22Rv1 (cell line): ENCODE measurements at regions not wholly inside any gene's neighbourhood (a gene's known extent, or its start where the extent isn't known, plus 50 kb on each side); places are given as distances from the start of the nearest gene placed in this dataset.

ENCODE experiments used
- CTCF ChIP-seq: fragments of 450-650 bp; IDR thresholded peaks from 2 replicates; pipeline ENCODE4 v1.5.1; 2017; ENCODE audit warnings: mild to moderate bottlenecking
- ZFX ChIP-seq: fragments of 450-650 bp; IDR thresholded peaks from 2 replicates; pipeline ENCODE4 v1.6.1; 2017; ENCODE audit warnings: antibody characterized with exemption, borderline replicate concordance

GRCh38 chr15:100818927-100819326, 60.7 kb upstream of the ALDH1A3 start:
- TF ChIP-seq CTCF (no peak), ZFX (no peak)
